ENCODE measurements at regions not wholly inside any gene's neighbourhood (a gene's known extent, or its start where the extent isn't known, plus 50 kb on each side); places are given as distances from the start of the nearest gene placed in this dataset.

DNA sequence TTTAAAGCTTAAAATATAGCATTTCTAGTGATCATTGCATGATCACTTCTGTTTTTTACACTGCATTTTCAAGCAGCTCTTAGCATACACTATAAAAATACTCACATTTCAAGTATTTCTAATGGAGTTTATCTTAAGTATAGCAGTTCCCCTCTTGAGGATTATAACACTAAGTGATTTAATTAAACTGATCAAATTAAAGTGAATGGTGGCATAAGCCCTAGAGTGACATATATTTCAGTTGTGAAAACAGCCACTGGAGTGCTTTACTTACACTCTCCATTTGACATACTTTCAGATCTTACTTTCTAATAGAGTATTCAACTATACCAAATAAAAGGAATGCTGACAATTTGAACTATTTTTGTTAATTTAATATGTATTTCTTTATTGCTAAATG is 623.3 kb upstream of the TMPRSS15 start:
- TF ChIP-seq, protein P1, sequence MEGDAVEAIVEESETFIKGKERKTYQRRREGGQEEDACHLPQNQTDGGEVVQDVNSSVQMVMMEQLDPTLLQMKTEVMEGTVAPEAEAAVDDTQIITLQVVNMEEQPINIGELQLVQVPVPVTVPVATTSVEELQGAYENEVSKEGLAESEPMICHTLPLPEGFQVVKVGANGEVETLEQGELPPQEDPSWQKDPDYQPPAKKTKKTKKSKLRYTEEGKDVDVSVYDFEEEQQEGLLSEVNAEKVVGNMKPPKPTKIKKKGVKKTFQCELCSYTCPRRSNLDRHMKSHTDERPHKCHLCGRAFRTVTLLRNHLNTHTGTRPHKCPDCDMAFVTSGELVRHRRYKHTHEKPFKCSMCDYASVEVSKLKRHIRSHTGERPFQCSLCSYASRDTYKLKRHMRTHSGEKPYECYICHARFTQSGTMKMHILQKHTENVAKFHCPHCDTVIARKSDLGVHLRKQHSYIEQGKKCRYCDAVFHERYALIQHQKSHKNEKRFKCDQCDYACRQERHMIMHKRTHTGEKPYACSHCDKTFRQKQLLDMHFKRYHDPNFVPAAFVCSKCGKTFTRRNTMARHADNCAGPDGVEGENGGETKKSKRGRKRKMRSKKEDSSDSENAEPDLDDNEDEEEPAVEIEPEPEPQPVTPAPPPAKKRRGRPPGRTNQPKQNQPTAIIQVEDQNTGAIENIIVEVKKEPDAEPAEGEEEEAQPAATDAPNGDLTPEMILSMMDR (conservative IDR thresholded peaks at IDR 0.05), result no peak
- no peak for TF ChIP-seq ZFX (IDR thresholded peaks at IDR 0.05)
